Heart right ventricle (tissue), 16 donors: ENCODE measurements at regions not wholly inside any gene's neighbourhood (a gene's known extent, or its start where the extent isn't known, plus 50 kb on each side); places are given as distances from the start of the nearest gene placed in this dataset.
A peak's percentile ranks its signal among the peaks of the same experiment; 100 is the strongest.
"Not testable (repeated sequence)": the region's sequence is repeated elsewhere in the genome, so short reads cannot be mapped to it uniquely, and the experiment has no call there.

Experiments
- ATAC-seq, 8 donors: fragments of 200-7000 bp; cut with Tn5 transposase; one replicate each; pipeline ENCODE4 v1.9.1; 2020; ENCODE audit warnings: mild to moderate bottlenecking in 8 of 8, moderate library complexity in 8 of 8, moderate number of reproducible peaks in 1 of 8
- DNase-seq, 2 donors: peaks; one replicate each; pipeline ENCODE4 v3.0.0-alpha.2; 2020
- H3K27ac ChIP-seq, 10 donors: fragments of 200-600 bp; sonication (generic) in 2 of 10; one replicate each; pipeline versions ENCODE4 v1.5.0 to v1.8.0; 2020 to 2022; ENCODE audit warnings: mild to moderate bottlenecking in 3 of 10
- H3K27me3 ChIP-seq, 7 donors: fragments of 200-600 bp; one replicate each; pipeline ENCODE4 v1.8.0; 2021 to 2022; ENCODE audit warnings: mild to moderate bottlenecking in 2 of 7
- H3K36me3 ChIP-seq, 9 donors: fragments of 200-600 bp; sonication (generic) in 1 of 9; one replicate each; pipeline versions ENCODE4 v1.5.0 to v1.8.0; 2020 to 2022; ENCODE audit warnings: mild to moderate bottlenecking in 2 of 9
- H3K4me1 ChIP-seq, 9 donors: fragments of 200-600 bp; sonication (generic) in 1 of 9; one replicate each; pipeline versions ENCODE4 v1.5.0 to v1.8.0; 2020 to 2022; ENCODE audit warnings: mild to moderate bottlenecking in 4 of 9
- H3K4me3 ChIP-seq, 10 donors: fragments of 200-600 bp; sonication (generic) in 2 of 10; one replicate each; pipeline versions ENCODE4 v1.5.0 to v1.8.0; 2020 to 2022; ENCODE audit warnings: mild to moderate bottlenecking in 7 of 10, moderate library complexity in 2 of 10
- H3K9me3 ChIP-seq, 11 donors: fragments of 200-600 bp in 10 of 11; sonication (generic) in 2 of 11; one replicate each; pipeline versions ENCODE4 v1.5.0 to v1.8.0; 2013 to 2022; ENCODE audit warnings: mild to moderate bottlenecking in 2 of 11, control low read depth in 1 of 11, moderate library complexity in 1 of 11
- CTCF ChIP-seq, 9 donors: fragments of 200-600 bp; sonication (generic) in 2 of 9; IDR thresholded peaks; one replicate each; pipeline versions ENCODE4 v1.5.0 to v1.8.0; 2021 to 2022; ENCODE audit warnings: antibody characterized with exemption in 9 of 9, mild to moderate bottlenecking in 5 of 9, moderate library complexity in 1 of 9
- WGBS, 2 donors: extraction: QIAGEN DNeasy Blood & Tissue Kit; methylation state at CpG; one replicate each; pipeline ENCODE4 v1.1.7; 2013; ENCODE audit warnings: inconsistent platforms in 1 of 2; 5-methylcytosine and 5-hydroxymethylcytosine counted together
- intact Hi-C, 10 donors: fragments of 100-400 bp; cut with DNase I; formaldehyde crosslinking; loops; one replicate each; pipeline versions ENCODE4 v1.11.1 to v1.14.2; 2022
- donor health status: Arrhythmogenic right ventricular cardiomyopathy.
- donor health status: ischemic (EF 13 %, LVEDD 7.1; RV severe dilation, severe dysfunction).
- donor health status: healthy with polysubstance abuse.
- donor health status: DM: no; HTN: yes; CAD: no.
- donor health status: DM: no; HTN: no; CAD: no.
- donor health status: ischemic (EF 25% LVEDD 6.9; RV normal size, moderate dysfunction).
- donor health status: ischemic (EF 25% LVEDD 5.7; RV mildly dilated, moderate dysfunction).
- donor health status: healthy.
- donor health status: DM: yes; HTN: yes; CAD: no.
- donor health status: Ischemic cardiomyopathy.
- donor health status: ischemic (EF 35%, LVEDD 5.7; RV mildly dilated, moderate dysfunction).
- donor health status: nonischemic (EF 11% LVEDD 7.7; RV severe dilation, severe dysfunction).
- donor health status: DM: yes; HTN: yes; CAD: no.
- donor health status: PGD.
- donor health status: ischemic (EF 29% LVEDD 5.4; RV normal size, mild dysfunction).
- donor health status: nonischemic (EF 23%, LVEDD 6.1; RV moderate dilation, normal function).

GRCh38 chr13:37510441-37510840, 88.1 kb downstream of the POSTN start:
- Histone ChIP-seq H3K9me3 (no peaks in the 10 kb centered on the region), H3K27me3 (no peaks in the 10 kb centered on the region), H3K36me3 (no peaks in the 10 kb centered on the region), H3K4me1 (no peaks in the 10 kb centered on the region), H3K4me3 (no peak overlapping the region), H3K27ac (no peak overlapping the region)
- ATAC-seq (no peak), DNase-seq (no peak)
- intact Hi-C loops = no loop called here
- no peak for TF ChIP-seq CTCF (IDR thresholded peaks at IDR 0.05)
- WGBS, 2 donors = 60 to 65% methylated on average over 1 of the region's 1 CpG

- intact Hi-C loops = no loop called here
- H3K4me1 ChIP-seq = no peaks in the 10 kb centered on the region
- H3K36me3 ChIP-seq = no peaks in the 10 kb centered on the region
- no peak for DNase-seq
- H3K27me3 ChIP-seq = no peaks in the 10 kb centered on the region
- H3K4me3 ChIP-seq = no peak overlapping the region
- TF ChIP-seq CTCF (IDR thresholded peaks at IDR 0.05) = no peak
- 92 to 96% methylated on average over 3 of the region's 3 CpGs for WGBS, 2 donors
- no peak for ATAC-seq
- no peaks in the 10 kb centered on the region for H3K9me3 ChIP-seq
- H3K27ac ChIP-seq = no peak overlapping the region
Measured at GRCh38 chr13:37505531-37505930, 93.0 kb downstream of the POSTN start.

GRCh38 chr13:37504251-37504650, 94.3 kb downstream of the POSTN start:
- WGBS, 2 donors = 82 to 95% methylated on average over 1 of the region's 1 CpG
- no peak for DNase-seq
- ATAC-seq = no peak

GRCh38 chr13:37503287-37503686, 95.3 kb downstream of the POSTN start:
- H3K36me3 ChIP-seq = no peaks in the 10 kb centered on the region
- H3K27me3 ChIP-seq = no peaks in the 10 kb centered on the region
- H3K4me1 ChIP-seq = no peaks in the 10 kb centered on the region
- H3K27ac ChIP-seq = no peak overlapping the region
- ATAC-seq (peak in 1 of 8 donors; percentile 81), DNase-seq (no peak)
- TF ChIP-seq CTCF (IDR thresholded peaks at IDR 0.05) = no peak
- H3K9me3 ChIP-seq = no peaks in the 10 kb centered on the region
- intact Hi-C loops = no loop called here
- no peak overlapping the region for H3K4me3 ChIP-seq

More at GRCh38 chr13:37504251-37504650, 94.3 kb downstream of the POSTN start:
- no peaks in the 10 kb centered on the region for H3K36me3 ChIP-seq
- TF ChIP-seq CTCF (IDR thresholded peaks at IDR 0.05) = no peak
- no peaks in the 10 kb centered on the region for H3K27me3 ChIP-seq
- H3K4me1 ChIP-seq = no peaks in the 10 kb centered on the region
- no peak overlapping the region for H3K27ac ChIP-seq
- H3K9me3 ChIP-seq = no peaks in the 10 kb centered on the region
- H3K4me3 ChIP-seq = no peak overlapping the region
- intact Hi-C loops = no loop called here

- H3K4me3 ChIP-seq, H3K27me3 ChIP-seq, H3K27ac ChIP-seq, H3K4me1 ChIP-seq, H3K36me3 ChIP-seq, intact Hi-C loops, ATAC-seq, DNase-seq, H3K9me3 ChIP-seq: not testable (repeated sequence)
- WGBS, 2 donors = 79 to 87% methylated on average over 1 of the region's 1 CpG
Measured at GRCh38 chr13:37502303-37502993, 96.1 kb downstream of the POSTN start.
